Stimulated activated CD8-positive, alpha-beta memory T cell treated with anti-CD3 and anti-CD28 coated beads, Interleukin-12 subunit alpha, Interleukin-12 subunit beta, amount 100 ng/mL, for 4 hours (primary cell): ENCODE measurements at regions not wholly inside any gene's neighbourhood (a gene's known extent, or its start where the extent isn't known, plus 50 kb on each side); places are given as distances from the start of the nearest gene placed in this dataset.

Experiments used
- DNase-seq: peaks from one replicate; pipeline ENCODE4 v3.0.0-alpha.2; 2020; ENCODE audit warnings: low read depth

DNA sequence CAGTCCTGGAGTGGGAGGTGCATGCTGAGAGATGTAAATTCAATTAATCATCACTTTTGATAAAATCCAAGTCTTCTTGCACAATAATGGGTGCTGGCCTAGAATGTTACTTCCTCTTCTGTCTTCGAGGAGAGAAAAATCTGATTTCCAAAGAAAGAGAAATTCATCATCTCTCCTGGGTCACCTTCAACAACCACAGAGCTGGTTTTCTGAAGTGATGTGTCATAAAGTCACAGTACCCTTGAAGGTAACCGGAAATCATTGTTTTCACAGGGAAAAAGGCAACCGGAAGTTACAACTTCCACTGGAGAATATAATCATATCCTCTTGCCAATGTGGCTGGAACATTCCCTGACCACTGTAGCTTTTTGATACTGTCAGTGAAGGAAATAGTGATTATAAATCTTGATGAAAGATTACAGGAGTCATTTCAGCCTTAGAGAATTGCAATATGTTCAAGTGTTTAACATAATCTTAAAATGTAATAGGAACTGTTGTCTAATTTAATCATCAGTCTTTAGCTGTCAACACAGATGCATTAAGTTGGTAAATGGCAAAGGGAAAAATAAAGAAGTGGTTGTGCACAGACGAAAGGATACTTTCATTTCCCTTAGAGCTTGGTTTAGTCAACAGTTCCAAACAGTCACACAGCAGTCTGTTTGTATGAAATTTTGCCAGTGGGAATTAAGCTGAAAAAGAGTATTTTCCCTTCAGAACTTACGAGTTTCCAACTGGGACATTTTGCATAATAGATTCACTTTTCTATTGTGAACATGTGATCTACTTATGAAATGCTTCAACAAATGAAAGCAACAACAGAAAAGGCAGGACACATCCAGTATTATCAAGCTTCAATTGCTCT, 106.5 kb upstream of the SLC4A7 start:
- no peak for DNase-seq

DNA sequence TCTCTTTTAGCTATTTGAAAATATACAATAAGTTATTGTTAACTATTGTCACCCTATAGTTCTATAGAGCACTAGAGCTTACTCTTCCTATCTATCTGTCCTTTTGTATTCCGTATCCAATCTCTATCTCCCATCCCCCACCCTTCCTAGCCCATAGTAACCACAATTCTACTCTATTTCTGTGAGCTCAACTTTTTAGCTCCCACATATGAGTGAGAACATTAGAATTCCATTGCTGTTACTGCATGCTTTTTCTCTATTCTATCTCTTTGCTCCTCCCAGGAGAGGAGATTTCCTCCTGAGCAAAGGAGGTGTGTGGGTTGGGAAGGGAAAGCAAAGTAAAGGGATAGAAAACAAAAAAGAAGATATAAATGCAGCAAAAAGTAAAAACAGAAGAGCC, 105.6 kb upstream of the SLC4A7 start:
- DNase-seq = no peak

GRCh38 chr3:27585429-27585828, 101.2 kb upstream of the SLC4A7 start:
- no peak for DNase-seq

DNA sequence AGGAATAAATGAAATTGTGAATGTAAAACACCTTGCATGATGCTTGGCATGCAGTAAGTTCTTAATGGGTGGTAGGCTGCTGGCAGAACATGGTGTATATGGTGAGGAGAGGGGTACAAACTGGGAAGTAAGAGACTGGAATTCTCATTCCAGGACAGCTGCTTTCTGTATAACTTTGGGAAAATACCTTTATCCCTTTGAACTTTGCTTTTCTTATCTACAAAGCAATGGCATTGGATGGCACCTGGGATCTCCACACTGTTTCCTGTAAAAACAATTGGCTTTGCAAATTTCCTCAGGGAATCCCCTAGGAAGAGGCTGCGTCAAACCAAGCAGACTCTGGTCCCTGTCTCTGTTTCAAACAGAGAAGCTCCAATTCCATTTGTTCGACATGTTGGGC, 100.7 kb upstream of the SLC4A7 start:
- DNase-seq = no peak

DNA sequence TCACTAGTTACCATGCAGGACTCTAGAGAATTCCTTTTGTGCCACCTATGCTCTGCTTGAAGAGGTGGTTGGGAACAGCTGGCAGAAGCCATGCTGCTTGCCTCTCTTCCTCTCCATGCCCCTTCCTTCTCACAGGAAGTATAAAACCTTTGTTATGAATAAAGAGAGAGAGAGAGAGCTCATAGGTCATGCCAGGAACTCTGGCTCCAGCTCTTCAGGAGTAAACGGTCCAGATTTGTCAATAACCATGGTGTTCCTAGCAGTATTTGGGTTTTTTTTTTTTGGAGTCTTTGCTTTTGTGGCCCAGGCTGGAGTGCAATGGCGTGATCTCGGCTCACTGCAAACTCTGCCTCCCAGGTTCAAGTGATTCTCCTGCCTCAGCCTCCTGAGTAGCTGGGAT, 97.7 kb upstream of the SLC4A7 start:
- no peak for DNase-seq

DNA sequence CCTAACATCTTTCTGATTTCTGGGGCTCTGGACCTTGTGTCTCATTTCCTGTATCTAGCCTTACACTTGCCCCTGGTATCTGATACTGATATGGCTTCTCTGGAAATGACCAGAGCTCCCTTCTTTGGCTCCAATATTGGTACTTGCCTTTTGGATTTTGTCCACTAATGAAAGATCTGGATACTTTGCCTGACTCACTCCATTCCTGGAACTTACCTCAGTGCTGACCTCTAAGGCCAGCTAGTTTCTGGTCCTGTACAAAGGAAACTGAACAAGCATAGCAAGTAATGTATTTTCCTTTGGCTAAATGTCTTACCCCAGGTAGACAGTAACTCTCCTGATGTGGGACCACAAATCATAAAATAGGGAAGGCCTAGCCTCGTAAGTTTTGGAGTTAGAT, 93.8 kb upstream of the SLC4A7 start:
- DNase-seq = no peak

DNA sequence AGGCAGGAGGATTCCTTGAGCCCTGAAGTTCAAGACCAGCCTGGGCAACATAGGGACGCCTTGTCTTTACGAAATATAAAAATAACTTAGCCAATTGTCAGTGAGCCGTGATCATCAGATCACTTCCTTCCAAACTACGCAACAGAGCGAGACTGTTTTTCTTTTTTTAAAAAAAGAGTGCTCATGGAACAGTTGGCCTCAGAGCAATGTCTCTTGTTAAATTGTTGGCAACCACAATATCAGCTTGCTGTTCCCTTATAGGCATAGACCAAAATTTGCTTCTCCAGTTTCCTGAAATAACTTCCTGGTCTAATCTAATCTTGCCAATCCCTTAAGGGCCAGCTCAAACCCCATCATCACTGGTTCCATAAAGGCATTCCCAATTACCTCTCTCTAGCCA, 93.3 kb upstream of the SLC4A7 start:
- DNase-seq = no peak

- DNase-seq = no peak
These were observed 92.0 kb upstream of the SLC4A7 start for GRCh38 chr3:27576171-27576570.

DNA sequence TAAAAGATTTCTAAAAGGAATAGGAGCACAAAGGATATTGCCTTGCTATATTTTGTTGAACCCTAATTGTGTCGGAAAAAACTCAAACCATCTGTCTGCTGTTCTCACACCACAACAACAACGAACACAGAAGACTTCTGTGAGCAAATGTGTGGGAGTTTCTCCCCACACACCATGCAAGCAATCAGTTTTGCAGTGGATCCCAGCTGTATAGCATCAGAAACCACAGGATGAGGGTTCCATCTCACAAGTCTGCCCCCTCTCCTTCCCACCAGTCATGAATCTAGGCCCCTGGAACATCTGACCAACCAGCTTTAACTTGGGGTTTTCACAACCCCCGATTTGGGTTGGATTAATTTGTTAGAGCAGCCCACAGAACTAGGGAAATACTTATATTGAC, 91.3 kb upstream of the SLC4A7 start:
- no peak for DNase-seq

- no peak for DNase-seq
These were observed 90.2 kb upstream of the SLC4A7 start for GRCh38 chr3:27574438-27574795.

GRCh38 chr3:27573780-27574437, 89.7 kb upstream of the SLC4A7 start:
- DNase-seq = no peak

DNA sequence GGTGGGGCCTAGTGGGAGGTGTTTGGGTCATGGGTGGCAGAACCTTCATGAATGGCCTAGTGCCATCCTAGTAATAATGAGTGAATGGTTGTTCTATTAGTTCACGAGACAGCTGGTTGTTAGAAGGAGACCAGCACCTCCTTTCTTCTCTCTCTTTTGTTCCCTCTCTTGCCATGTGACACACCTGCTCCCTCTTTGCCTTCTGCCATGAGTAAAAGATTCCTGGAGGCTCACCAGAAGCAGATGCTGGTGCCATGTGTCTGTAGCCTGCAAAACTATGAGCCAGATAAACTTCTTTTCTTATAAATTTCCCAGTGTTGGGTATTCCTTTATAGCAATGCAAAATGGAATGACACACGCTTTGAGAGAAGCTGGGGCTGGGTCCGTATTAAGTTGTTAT, 89.0 kb upstream of the SLC4A7 start:
- DNase-seq = no peak

DNA sequence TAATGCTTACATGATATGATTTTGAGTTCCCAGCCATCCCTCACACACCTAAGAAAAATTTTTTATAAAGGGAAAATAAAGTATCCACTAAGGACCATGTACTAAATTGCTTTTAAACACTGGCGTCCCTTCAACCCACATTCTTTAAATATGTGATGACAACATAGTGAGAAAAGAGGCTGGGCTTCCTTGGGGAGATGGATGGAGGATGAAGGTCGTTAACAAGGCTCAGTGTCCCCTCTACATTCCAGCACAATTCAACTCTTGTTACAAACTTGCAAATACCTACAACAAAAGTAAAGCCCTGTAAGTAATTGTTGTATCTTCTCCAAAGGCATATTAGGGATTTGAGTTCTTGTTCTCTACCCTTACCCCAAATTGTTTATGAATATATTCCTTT, 87.2 kb upstream of the SLC4A7 start:
- no peak for DNase-seq

- no peak for DNase-seq
These were observed 86.4 kb upstream of the SLC4A7 start for GRCh38 chr3:27570421-27571106.

DNA sequence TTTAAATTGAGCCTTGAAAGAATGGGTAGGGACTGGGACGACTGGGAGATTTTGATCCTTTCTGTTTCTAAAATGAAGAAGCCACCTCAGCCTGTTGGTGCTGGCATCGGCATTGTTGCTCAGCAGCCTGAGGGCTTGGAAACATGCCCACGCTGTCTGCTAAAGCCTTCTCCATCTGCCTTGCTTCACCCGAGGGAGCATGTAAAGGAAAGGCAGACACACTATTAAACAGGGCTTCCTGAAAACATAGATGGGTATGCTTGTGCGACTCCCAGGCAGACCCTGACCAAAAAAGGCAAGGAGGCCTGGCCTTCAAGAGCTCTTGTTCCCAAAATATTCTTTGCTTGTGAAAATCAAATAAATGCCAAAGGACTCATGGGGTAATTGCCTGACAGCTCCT, 84.2 kb upstream of the SLC4A7 start:
- DNase-seq = no peak

DNA sequence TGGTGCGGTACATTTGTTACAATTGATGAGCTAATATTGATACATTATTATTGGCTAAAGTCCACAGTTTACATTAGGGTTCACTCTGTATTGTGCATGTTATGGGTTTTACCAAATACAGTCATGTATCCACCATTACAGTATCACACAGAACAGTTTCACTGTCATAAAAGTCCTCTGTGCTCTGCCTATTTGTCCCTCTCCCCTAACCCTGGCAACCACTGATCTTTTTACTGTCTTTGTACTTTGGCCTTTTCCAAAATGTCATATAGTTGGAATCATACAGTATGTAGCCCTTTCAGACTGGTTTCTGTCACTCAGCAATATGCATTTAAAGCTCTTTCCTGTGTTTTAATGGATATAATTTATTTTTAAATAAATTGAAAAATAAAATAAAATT, 83.1 kb upstream of the SLC4A7 start:
- DNase-seq = no peak

DNA sequence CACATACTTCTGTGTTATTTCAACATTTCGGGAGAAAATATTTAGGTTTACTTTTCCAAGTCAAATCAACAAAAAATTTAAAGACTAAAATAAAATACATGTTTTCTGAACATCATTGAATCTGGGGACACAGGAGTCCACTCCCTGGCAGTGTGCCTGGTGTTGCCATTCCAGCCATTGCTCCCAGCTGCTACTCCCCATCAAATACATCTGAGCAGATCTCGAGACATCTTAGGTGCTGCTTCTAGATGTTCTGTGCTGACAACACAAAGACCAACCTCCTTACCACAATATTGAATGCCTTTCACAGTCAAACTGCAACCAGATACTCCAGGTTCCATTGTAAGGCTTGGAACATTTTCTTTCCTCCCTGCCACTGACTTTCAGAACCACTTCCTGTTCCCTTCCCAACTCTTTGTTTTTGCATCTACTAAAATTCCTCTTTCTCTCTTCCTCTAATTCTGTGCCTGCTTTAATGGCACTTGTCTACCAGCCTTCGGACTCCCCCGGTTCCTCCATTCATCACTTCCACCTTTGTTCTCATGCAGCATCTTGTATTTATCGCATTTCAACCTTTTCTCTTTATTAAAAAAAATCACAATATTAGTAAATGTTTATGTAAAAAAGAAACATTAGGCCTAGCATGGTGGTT, 81.1 kb upstream of the SLC4A7 start:
- no peak for DNase-seq

DNA sequence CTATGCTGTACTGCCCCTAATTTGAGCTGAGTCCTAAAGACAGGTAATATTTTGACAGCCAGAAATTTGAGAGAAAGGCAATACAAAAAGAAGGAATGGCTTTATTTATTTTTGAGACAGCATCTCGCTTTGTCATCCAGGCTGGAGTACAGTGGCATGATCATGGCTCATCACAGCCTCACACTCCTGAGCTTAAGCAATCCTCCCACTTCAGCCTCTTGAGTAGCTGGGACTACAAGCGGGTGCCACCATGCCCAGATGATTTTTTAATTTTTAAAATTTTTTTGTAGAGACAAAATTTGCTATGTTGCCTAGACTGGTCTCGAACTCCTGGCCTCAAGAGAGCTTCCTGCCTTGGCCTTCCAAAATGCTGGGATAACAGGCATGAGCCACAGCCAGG, 77.4 kb upstream of the SLC4A7 start:
- no peak for DNase-seq

DNA sequence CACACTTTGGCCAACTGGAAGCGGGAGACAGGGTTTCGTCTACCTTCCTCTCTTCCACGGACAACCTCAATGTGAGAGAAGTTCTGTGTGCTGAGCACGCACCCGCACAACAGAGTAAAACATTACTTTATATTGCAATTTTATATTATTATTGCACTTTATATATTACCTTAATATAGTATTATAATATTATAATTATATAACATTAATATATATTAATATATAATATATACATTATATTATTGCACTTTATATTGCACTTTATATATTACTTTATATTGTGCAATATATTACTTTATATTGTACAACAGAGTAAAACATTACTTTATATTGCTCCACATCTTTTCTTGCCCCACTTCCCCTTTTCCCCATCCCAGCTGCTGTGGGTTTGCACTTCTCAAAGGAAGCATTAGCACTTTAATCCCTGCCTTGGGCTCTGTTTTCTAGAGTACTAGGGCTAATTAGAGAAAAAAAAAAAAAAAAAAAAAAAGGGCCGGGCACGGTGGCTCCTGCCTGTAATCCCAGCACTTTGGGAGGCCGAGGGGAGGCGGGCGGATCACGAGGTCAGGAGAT, 76.4 kb upstream of the SLC4A7 start:
- no peak for DNase-seq

- DNase-seq = no peak
These were observed 75.7 kb upstream of the SLC4A7 start for GRCh38 chr3:27559835-27560234.

DNA sequence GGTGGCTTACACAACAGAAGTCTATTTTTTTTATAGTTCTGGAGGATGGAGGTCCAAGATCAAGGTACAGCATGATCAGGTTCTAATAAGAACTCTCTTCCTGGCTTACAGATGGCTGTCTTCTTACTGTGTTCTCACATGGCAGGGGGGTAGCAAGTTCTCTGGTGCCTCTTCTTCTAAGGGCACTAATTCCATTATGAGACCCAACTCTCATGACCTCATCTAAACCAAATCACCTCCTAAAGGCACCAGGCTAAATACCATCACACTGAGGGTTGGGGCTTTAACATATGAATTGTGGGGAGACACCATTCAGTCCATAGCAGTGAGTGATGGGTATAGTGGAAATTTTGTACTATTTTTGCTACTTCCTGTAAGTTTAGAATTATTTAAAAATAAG, 75.2 kb upstream of the SLC4A7 start:
- no peak for DNase-seq

- no peak for DNase-seq
These were observed 73.2 kb upstream of the SLC4A7 start for GRCh38 chr3:27557411-27557810.
